ENCODE measurements at regions not wholly inside any gene's neighbourhood (a gene's known extent, or its start where the extent isn't known, plus 50 kb on each side); places are given as distances from the start of the nearest gene placed in this dataset.

DNA sequence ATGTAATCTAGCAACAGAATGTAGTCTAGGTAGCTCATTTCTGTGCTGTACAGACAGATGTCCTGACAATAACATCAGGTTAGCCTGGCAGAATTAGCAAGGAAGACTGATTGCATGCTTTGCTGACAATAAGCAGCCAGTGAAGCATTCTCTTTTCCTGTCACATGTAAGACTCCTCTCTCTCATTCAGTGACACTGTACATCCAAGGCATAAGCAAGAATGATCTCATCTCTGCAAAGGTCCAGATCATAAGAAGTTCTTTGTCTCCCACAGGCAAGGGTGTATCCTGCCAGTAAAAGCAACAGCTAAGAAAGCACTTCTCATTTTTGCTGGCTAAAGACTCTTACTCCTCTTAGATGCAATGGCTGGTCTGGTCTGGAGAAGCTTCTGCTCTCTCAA is 861.8 kb downstream of the TAF11L14 start:
- Histone ChIP-seq H3K27me3 (ENCODE audit: control insufficient read depth in 1 of 2, insufficient read depth in 2 of 2, low read length in 2 of 2) (no peaks in the 10 kb centered on the region), H3K36me3 (replicated peaks in 1 of 2; ENCODE audit: control insufficient read depth in 1 of 2, insufficient read depth in 2 of 2, low read length in 2 of 2) (no peaks in the 10 kb centered on the region), H3K4me3 (replicated peaks in 1 of 3; ENCODE audit: insufficient read depth in 1 of 3, low read depth in 2 of 3, low read length in 3 of 3) (no peak overlapping the region), H3K4me2 (ENCODE audit: low read depth, low read length) (no peak overlapping the region), H3K27ac (ENCODE audit: extremely low read length, insufficient read depth, low read length) (no peak overlapping the region), H3K9me3 (ENCODE audit: low read length) (peaks cover 41% of the 10 kb centered on the region), H3K79me2 (ENCODE audit: insufficient read depth, low read length) (no peaks in the 10 kb centered on the region), H2AFZ (ENCODE audit: low read length) (no peak overlapping the region), H3K4me1 (ENCODE audit: insufficient read depth, low read length) (no peaks in the 10 kb centered on the region), H3K9ac (ENCODE audit: insufficient read depth, low read depth, low read length) (no peak overlapping the region), H4K20me1 (ENCODE audit: insufficient read depth, low read length) (no peaks in the 10 kb centered on the region)
- POLR2A ChIA-PET = no interaction called here
- BruUV-seq (replicated peaks) = no TSS peak
- intact Hi-C loops (cut with micrococcal nuclease; ENCODE audit: unreplicated experiment) = no loop called here
- no peak for TF ChIP-seq LCORL (IDR thresholded peaks at IDR 0.05)
- TF ChIP-seq LCORL (CRISPR knock-in tag; IDR thresholded peaks at IDR 0.05) = no peak
- no peak for TF ChIP-seq ZSCAN9 (CRISPR knock-in tag; IDR thresholded peaks at IDR 0.05; ENCODE audit: borderline replicate concordance)
- TF ChIP-seq ZNF333 (CRISPR knock-in tag; IDR thresholded peaks at IDR 0.05; ENCODE audit: borderline replicate concordance) = no peak
- no peak for TF ChIP-seq CHD4 (IDR thresholded peaks at IDR 0.05; ENCODE audit: borderline replicate concordance, low read length)
- no peak for TF ChIP-seq ZNF879 (CRISPR knock-in tag; IDR thresholded peaks at IDR 0.05)
- no peak for TF ChIP-seq PAWR (CRISPR knock-in tag; IDR thresholded peaks at IDR 0.05; ENCODE audit: borderline replicate concordance)
- TF ChIP-seq ZNF629 (CRISPR knock-in tag; conservative IDR thresholded peaks at IDR 0.05) = no peak
- no peak for TF ChIP-seq NFIB (CRISPR knock-in tag; IDR thresholded peaks at IDR 0.05; ENCODE audit: borderline replicate concordance)
- TF ChIP-seq, protein P1, sequence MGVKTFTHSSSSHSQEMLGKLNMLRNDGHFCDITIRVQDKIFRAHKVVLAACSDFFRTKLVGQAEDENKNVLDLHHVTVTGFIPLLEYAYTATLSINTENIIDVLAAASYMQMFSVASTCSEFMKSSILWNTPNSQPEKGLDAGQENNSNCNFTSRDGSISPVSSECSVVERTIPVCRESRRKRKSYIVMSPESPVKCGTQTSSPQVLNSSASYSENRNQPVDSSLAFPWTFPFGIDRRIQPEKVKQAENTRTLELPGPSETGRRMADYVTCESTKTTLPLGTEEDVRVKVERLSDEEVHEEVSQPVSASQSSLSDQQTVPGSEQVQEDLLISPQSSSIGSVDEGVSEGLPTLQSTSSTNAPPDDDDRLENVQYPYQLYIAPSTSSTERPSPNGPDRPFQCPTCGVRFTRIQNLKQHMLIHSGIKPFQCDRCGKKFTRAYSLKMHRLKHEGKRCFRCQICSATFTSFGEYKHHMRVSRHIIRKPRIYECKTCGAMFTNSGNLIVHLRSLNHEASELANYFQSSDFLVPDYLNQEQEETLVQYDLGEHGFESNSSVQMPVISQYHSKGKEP (CRISPR knock-in tag; IDR thresholded peaks at IDR 0.05) = no peak
- TF ChIP-seq, protein P2, sequence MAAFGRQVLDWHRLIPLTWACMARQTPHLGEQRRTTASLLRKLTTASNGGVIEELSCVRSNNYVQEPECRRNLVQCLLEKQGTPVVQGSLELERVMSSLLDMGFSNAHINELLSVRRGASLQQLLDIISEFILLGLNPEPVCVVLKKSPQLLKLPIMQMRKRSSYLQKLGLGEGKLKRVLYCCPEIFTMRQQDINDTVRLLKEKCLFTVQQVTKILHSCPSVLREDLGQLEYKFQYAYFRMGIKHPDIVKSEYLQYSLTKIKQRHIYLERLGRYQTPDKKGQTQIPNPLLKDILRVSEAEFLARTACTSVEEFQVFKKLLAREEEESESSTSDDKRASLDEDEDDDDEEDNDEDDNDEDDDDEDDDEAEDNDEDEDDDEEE (CRISPR knock-in tag; IDR thresholded peaks at IDR 0.05) = no peak
- in situ Hi-C loops (cut with HindIII; ENCODE audit: extremely low pct_ligation_motif_present, low pct_unique_long_range_greater_than_20kb) = no loop called here
- ATAC-seq (no peak), FAIRE-seq (no peak), DNase-seq (ENCODE audit: low spot score) (no peak)
- CTCF ChIA-PET (ENCODE audit: low intra/inter-chr PET ratio, low total read pairs) = no interaction called here

Data from HepG2 (cell line).